Stimulated activated naive CD4-positive, alpha-beta T cell (primary cell): ENCODE measurements at regions not wholly inside any gene's neighbourhood (a gene's known extent, or its start where the extent isn't known, plus 50 kb on each side); places are given as distances from the start of the nearest gene placed in this dataset.

ENCODE experiments used
- DNase-seq, 6 experiments: peaks; one replicate each; lab custom pipeline; 2025; lab: John Stamatoyannopoulos, UW

GRCh38 chr12:93103154-93103553 is 174.1 kb upstream of the EEA1 start:
- DNase-seq, result no peak

- DNase-seq, result no peak
Measured at GRCh38 chr12:93104535-93104934, 175.4 kb upstream of the EEA1 start.

DNA sequence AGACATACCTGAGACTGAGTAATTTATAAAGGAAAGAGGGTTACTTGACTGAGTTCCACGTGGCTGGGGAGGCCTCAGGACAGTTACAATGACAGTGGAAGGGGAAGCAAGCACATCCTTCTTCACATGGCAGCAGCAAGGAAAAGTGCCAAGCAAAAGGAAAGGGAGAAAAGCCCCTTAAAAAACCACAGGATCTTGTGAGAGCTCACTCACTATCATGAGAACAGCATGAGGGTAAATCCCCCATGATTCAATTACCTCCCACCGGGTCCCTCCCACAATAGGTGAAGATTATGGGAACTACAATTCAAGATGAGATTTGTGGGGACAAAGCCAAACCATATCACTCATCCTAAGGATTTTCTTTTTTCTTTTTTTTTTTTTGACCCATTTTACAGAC is 177.8 kb upstream of the EEA1 start:
- no peak for DNase-seq

- DNase-seq, result no peak
Measured at GRCh38 chr12:93107514-93108312, 178.6 kb upstream of the EEA1 start.

DNA sequence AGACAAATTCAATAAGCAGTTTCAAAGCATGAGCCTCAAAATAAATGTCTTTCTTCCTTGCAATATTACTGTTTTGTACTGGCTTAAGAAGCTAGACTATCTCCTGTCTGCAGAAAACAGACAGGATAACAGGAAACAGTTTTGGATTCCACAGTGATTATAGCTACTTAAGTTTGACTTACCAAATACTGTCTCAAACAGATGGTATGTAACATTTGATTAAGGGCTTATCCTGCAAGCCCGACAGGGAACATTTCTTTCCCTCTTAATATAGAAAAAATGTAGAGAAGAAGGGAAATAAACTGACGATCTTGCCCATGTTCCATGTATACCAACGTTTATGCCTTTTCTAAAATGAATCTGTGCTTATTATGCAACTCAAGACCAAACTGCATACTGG is 179.9 kb upstream of the EEA1 start:
- DNase-seq, result no peak

DNA sequence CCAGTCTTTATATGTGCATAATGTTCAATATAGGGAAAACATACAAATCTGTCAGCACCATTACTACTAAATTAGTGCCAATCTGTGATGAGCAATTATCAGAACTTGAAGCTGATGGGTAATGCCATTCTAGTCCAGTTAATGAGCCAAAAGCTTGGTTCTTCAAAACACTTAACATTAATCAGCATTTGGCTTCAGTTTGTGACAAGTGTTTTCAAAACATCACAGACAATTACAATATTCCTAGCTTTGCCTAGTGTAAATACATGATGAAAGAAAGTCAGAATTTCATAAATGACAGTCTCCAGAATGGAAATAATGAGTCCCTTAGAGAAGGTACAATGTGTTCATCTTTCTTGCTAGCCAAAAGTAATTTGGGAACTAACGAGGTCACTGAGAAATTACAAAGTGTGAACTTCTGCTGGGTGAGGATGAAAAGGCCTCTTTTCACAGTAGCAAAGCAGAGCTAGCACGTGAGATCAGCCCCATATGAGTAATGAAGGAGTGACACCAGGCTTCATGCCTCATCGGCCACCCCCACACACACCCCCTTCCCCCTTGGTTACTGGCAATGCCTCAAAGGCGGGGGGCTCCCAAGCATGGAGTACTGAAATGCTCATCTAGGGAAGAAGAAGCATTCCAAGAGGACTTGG is 180.6 kb upstream of the EEA1 start:
- DNase-seq, result no peak

- no peak for DNase-seq
Measured at GRCh38 chr12:93111773-93112172, 182.7 kb upstream of the EEA1 start.

- no peak for DNase-seq
Measured at GRCh38 chr12:93113317-93114006, 184.4 kb upstream of the EEA1 start.

GRCh38 chr12:93115198-93115601 is 186.1 kb upstream of the EEA1 start:
- DNase-seq, result no peak

GRCh38 chr12:93115646-93116045 is 186.6 kb upstream of the EEA1 start:
- no peak for DNase-seq

DNA sequence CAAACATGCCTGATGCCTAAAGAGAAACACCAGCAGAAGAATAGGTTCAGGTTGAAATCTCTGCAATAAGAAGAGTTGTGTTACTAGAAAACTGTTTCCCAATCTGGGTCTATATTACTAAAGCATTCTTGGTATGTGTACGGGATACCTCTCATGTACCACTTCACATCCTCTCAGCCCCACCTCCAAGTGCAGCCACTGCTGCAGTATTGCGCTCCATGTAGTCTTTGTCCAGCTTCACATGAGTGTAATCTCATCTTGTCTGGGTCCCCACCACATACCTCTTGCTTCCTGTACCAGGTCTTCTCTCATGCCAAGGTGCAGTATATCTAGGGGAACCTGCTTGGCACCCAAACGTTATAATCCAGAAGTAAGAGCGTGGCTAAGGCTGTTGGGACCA is 187.5 kb upstream of the EEA1 start:
- no peak for DNase-seq

DNA sequence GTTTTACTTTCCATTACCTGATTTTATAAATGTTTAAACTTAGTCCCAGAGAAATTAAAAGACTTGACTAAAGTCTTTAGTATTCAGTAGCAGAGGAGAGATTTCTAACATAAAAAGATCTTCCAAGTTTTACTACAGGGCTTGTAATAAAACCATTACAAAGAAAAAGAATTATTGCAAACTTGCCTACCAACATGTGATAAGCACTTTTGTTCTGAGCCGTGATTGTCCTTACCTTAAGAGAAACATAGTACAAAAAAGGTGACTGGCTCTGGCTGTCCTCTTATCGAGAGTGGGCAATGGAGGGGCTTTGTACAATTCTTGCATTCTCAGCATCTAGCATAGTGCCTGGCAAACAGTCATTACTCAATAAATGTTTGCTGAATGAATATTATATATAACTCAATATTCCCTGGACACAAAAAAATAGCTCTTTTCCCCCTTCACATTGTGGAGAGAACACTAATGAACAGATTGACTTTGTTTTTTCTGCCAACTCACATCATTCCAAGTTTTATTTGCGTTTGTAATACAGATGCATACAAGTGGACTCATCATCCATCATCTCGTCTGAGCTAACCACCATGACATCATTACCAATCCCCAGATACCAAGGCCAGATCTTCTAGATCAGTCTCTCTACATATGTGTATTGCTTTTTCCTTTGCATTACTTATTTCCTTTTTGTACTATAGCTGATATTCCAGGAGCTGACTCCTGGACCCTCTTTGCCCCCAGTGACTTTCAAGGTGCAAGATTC is 192.8 kb upstream of the EEA1 start:
- no peak for DNase-seq

DNA sequence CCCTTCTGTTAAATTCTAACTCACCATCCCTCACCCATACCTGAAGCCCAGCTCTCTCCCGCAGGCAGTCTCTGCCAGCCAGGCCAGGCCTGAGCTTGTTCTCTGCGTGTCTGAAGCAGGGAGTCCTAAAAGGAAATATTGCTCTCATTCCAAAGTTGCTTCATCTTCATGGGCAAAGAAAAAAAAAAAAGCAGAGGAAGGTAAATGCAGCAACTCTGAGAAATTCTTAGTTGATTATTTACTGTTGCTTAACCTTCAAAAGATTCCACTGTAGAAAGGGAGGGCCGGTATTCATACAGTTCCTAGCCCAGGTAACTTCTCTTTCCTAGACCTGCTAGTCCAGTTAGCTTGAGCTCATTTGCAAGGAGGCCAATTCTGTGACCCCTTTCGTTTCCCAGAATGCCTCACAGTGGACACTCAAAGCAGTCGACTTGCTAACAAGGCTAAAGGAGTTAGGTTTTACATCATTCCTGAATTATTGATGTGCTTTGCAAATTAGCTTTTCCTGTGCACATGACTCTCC is 193.5 kb upstream of the EEA1 start:
- DNase-seq, result no peak

- DNase-seq, result no peak
Measured at GRCh38 chr12:93125126-93125525, 196.0 kb upstream of the EEA1 start.

DNA sequence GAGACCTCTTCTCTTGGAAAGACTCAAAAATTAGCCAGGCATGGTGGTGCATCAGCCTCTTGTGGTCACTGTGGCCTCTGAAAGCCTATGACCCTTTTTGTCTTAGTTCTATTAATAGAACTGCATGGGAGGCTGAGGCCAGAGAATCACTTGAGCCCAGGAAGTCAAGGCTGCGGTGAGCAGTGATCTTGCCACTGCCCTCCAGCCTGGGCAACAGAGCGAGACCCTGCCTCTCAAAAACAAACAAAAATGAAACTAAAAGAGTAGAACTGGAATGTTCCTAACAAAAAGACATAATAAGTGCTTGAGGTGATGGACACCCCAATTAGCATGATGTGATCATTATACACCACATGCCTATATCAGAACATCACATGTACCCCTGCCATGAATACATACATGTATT is 197.0 kb upstream of the EEA1 start:
- no peak for DNase-seq

DNA sequence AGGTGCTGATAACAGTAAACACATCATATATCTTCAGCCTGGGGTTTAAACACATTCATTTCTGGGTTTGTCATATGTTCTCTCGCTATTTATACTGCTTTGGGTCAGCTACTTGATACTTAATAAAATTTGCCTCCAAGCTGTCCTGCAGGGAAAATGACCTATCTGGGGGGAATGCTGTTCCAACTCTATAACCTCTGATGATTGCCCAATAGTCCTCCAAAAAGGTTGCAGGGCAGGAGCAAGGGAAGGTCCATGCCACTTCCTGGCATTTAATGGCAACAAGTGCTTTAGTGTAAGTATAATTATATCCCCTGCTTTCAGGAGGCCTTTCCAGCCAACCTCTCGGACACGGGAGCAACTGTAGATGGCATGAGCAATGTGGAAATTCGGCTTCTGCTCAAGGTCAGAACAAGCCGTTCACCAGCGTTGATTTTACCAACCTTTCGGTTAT is 198.0 kb upstream of the EEA1 start:
- no peak for DNase-seq

DNA sequence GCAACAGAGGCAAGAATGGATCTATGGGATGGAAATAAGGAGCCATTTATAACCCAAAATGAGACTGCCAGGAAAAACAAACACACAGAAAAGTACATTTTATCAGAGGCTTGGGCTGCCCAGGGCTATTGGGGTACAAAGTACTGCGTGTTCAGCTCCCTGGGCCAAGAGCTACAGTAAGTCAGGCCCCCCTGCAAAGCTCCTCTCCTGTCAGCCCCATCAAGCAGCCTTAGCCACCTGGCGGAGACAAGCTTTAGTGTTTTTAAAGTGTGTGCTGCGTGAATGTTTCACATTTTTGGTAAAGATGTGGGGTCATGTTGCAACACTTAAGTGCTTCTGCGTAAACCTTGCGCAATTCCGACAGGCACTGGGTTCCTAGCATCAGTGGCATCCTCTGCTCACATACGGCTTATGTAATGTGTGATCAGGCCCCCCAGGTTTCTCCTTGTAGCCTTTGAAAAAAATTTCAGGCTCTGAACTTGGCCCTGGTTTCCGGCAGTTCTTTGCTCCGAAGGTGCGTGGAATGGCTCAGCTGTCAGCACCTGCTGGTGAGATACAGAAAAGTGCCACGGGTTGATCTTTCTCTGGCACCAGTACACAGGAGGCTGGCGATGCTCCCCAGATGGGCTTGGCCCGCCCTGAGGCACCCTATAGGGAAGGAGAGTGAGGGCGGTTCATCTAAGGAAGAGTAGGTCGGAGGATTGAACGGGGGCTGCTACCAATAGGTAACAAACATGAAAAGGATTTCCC is 198.7 kb upstream of the EEA1 start:
- DNase-seq, result no peak

DNA sequence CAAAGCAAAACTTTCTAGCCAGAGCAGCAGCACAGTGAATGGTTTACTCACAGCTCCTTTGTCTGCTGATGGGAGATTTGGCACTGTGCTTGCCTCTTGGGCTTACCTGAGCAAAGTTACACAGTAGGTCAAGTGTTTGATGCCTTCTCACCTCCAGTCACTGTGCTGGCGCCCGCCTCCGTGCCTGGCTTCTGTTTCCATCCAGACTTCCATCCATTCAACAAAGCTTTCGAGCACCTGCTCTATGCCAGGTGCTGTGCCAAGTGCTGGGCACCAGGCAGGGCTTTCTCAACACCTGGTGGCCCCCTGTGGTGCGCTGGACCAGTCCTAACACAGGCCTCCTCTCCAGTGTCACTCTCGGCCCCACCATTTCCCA is 199.2 kb upstream of the EEA1 start:
- no peak for DNase-seq

GRCh38 chr12:93130366-93131054 is 201.4 kb upstream of the EEA1 start:
- no peak for DNase-seq

DNA sequence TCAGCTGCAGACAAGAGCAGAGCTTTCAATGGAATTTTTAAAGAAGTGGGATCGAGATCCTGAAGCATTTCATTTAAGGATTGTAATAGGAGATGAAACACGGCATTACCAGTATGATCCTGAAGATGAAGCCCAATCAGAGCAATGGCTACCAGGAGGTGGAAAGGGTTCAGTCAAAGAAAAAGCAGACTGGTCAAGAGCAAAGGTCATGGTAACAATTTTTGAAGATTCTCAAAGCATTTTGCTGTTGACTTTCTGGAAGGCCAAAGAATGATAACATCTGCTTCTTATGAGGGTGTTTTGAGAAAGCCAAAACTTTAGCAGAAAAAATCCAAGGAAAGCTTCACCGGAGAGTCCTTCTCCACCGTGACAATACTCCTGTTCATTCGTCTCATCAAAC is 204.3 kb upstream of the EEA1 start:
- DNase-seq, result no peak
